HCT116 (cell line): ENCODE measurements at regions not wholly inside any gene's neighbourhood (a gene's known extent, or its start where the extent isn't known, plus 50 kb on each side); places are given as distances from the start of the nearest gene placed in this dataset.

Source experiments
- ATAC-seq: fragments of 200-7000 bp; cut with Tn5 transposase; 2 replicates; pipeline ENCODE4 v1.9.1; 2020; ENCODE audit warnings: mild to moderate bottlenecking, moderate library complexity
- BruUV-seq: library from RNA; stranded (reverse); fragments of 400-500 nt; replicated peaks from 2 replicates; lab custom pipeline; 2021; lab: Mats Ljungman, UMichigan
- CTCF ChIA-PET: fragments of 300-600 bp; sonication (Branson Sonifier 250); formaldehyde crosslinking; loops from one replicate; lab custom pipeline; 2021; ENCODE audit warnings: antibody characterized with exemption; lab: Charles Lee
- POLR2A ChIA-PET: fragments of 300-600, 350-600 bp; sonication (Branson Sonifier 250); formaldehyde crosslinking; loops from one replicate; lab custom pipeline; 2021; ENCODE audit warnings: antibody characterized with exemption; lab: Charles Lee
- RAD21 ChIA-PET, 2 experiments: fragments of 300-600 bp; sonication (Branson Sonifier 250); formaldehyde crosslinking; loops; one replicate each; lab custom pipeline; 2023; ENCODE audit warnings: low total read pairs in 2 of 2; ENCODE audit not compliant: uncharacterized antibody in 2 of 2, unreplicated experiment in 2 of 2, low non-redundant PET in 1 of 2; lab: Charles Lee
- DNase-seq: peaks from one replicate; pipeline ENCODE4 v3.0.0-alpha.2; 2010; ENCODE audit warnings: low read depth, low spot score
- H2AFZ ChIP-seq: fragments of 200-600 bp; shearing (Covaris generic), sonication (generic); 2 replicates; pipeline ENCODE4 v1.6.1; 2017; ENCODE audit warnings: low read depth, mixed run types, mixed read lengths, antibody characterized with exemption, low read length; ENCODE audit not compliant: poor library complexity, severe bottlenecking
- H3K27ac ChIP-seq: 2 replicates; pipeline ENCODE4 v1.5.1; 2012; ENCODE audit warnings: low read depth, low read length
- H3K27me3 ChIP-seq: fragments of 200-600 bp; sonication (generic); 2 replicates; pipeline ENCODE4 v1.6.1; 2016; ENCODE audit warnings: mixed run types, low read length, mixed read lengths; ENCODE audit not compliant: insufficient read depth
- H3K36me3 ChIP-seq, 2 experiments: fragments of 200-500 bp in 1 of 2; fragments of 200-600 bp in 1 of 2; sonication (Bioruptor generic) in 1 of 2; sonication (generic) in 1 of 2; 2 replicates each; pipeline versions ENCODE4 v1.5.1 to v1.6.1; 2014 to 2016; ENCODE audit warnings: low read length in 2 of 2, inconsistent platforms in 1 of 2, mixed read lengths in 1 of 2, mixed run types in 1 of 2; ENCODE audit not compliant: insufficient read depth in 2 of 2, control insufficient read depth in 1 of 2
- H3K4me1 ChIP-seq, 2 experiments: fragments of 200-600 bp in 1 of 2; sonication (generic) in 1 of 2; 2 replicates each; pipeline versions ENCODE4 v1.5.1 to v1.6.1; 2012 to 2017; ENCODE audit warnings: low read length in 2 of 2, inconsistent platforms in 1 of 2, mild to moderate bottlenecking in 1 of 2, mixed read lengths in 1 of 2, mixed run types in 1 of 2, moderate library complexity in 1 of 2; ENCODE audit not compliant: insufficient read depth in 2 of 2, control insufficient read depth in 1 of 2
- H3K4me2 ChIP-seq: fragments of 200-600 bp; sonication (generic); 2 replicates; pipeline ENCODE4 v1.6.1; 2017; ENCODE audit warnings: mixed run types, low read length, mixed read lengths
- H3K4me3 ChIP-seq, 2 experiments: fragments of 200-600 bp in 1 of 2; sonication (generic) in 1 of 2; replicated peaks in 1 of 2; 2 replicates each; pipeline ENCODE4 v1.5.1; 2011 to 2016; ENCODE audit warnings: low read length in 2 of 2, control low read depth in 1 of 2, low read depth in 1 of 2, mild to moderate bottlenecking in 1 of 2, mixed read lengths in 1 of 2, mixed run types in 1 of 2
- H3K79me2 ChIP-seq: fragments of 200-600 bp; sonication (generic); 2 replicates; pipeline ENCODE4 v1.6.1; 2017; ENCODE audit warnings: mild to moderate bottlenecking, mixed run types, low read length, moderate library complexity, mixed read lengths; ENCODE audit not compliant: insufficient read depth
- H3K9ac ChIP-seq: fragments of 200-600 bp; sonication (generic); 2 replicates; pipeline ENCODE4 v1.6.1; 2016; ENCODE audit warnings: low read length, mixed read lengths
- H3K9me2 ChIP-seq: fragments of 200-600 bp; sonication (generic), shearing (Covaris generic); 2 replicates; pipeline ENCODE4 v1.6.1; 2017; ENCODE audit warnings: mixed run types, mild to moderate bottlenecking, moderate library complexity; ENCODE audit not compliant: insufficient read depth
- H3K9me3 ChIP-seq, 2 experiments: fragments of 200-500 bp in 1 of 2; fragments of 200-600 bp in 1 of 2; sonication (Bioruptor generic) in 1 of 2; sonication (generic) in 1 of 2; 2 replicates each; pipeline ENCODE4 v1.6.1; 2014 to 2017; ENCODE audit warnings: low read length in 2 of 2, mixed read lengths in 2 of 2, inconsistent platforms in 1 of 2, low read depth in 1 of 2, mild to moderate bottlenecking in 1 of 2, mixed run types in 1 of 2, moderate library complexity in 1 of 2; ENCODE audit not compliant: control insufficient read depth in 1 of 2, insufficient read depth in 1 of 2
- H4K20me1 ChIP-seq: fragments of 200-600 bp; sonication (generic), shearing (Covaris generic); 2 replicates; pipeline ENCODE4 v1.6.1; 2017; ENCODE audit warnings: mixed run types, mild to moderate bottlenecking, moderate library complexity; ENCODE audit not compliant: insufficient read depth
- CBX3 ChIP-seq: IDR thresholded peaks from 2 replicates; pipeline ENCODE4 v1.6.1; 2012; ENCODE audit warnings: low read depth
- CEBPB ChIP-seq: IDR thresholded peaks from 2 replicates; pipeline ENCODE4 v1.6.1; 2012; ENCODE audit warnings: low read depth
- CTCF ChIP-seq, 3 experiments: fragments of 200-600 bp in 1 of 3; sonication (generic) in 1 of 3; IDR thresholded peaks in 2 of 3; conservative IDR thresholded peaks in 1 of 3; 2 replicates each; pipeline ENCODE4 v1.5.1; 2012 to 2017; ENCODE audit warnings: low read depth in 2 of 3, low read length in 2 of 3, antibody characterized with exemption in 1 of 3, borderline replicate concordance in 1 of 3, control low read depth in 1 of 3, mild to moderate bottlenecking in 1 of 3, mixed read lengths in 1 of 3, mixed run types in 1 of 3, moderate library complexity in 1 of 3; ENCODE audit not compliant: insufficient read depth in 1 of 3
- EGR1 ChIP-seq: IDR thresholded peaks from 2 replicates; pipeline ENCODE4 v1.6.1; 2012; ENCODE audit warnings: low read depth
- ELF1 ChIP-seq: IDR thresholded peaks from 2 replicates; pipeline ENCODE4 v1.6.1; 2012; ENCODE audit warnings: low read depth, borderline replicate concordance
- EZH2 ChIP-seq: fragments of 200-600 bp; sonication (generic); IDR thresholded peaks from 2 replicates; pipeline ENCODE4 v1.6.1; 2017; ENCODE audit warnings: antibody characterized with exemption, mixed run types
- JUND ChIP-seq: IDR thresholded peaks from 2 replicates; pipeline ENCODE4 v1.6.1; 2012
- POLR2AphosphoS5 ChIP-seq: IDR thresholded peaks from 2 replicates; pipeline ENCODE4 v1.6.1; 2011; ENCODE audit warnings: mild to moderate bottlenecking, low read depth, low read length, moderate library complexity
- SIN3A ChIP-seq: IDR thresholded peaks from 2 replicates; pipeline ENCODE4 v1.6.1; 2012; ENCODE audit warnings: low read depth
- SRF ChIP-seq: IDR thresholded peaks from 2 replicates; pipeline ENCODE4 v1.6.1; 2012; ENCODE audit warnings: low read depth
- YY1 ChIP-seq: IDR thresholded peaks from 2 replicates; pipeline ENCODE4 v1.6.1; 2011; ENCODE audit warnings: low read length, low read depth, moderate library complexity, mild to moderate bottlenecking; ENCODE audit not compliant: insufficient replicate concordance; ENCODE audit errors: extremely low read depth
- ZFX ChIP-seq: fragments of 450-650 bp; IDR thresholded peaks from 2 replicates; pipeline ENCODE4 v1.6.1; 2017
- ZNF274 ChIP-seq: fragments of 200-500 bp; sonication (Bioruptor generic); IDR thresholded peaks from 2 replicates; pipeline ENCODE4 v1.6.1; 2014; ENCODE audit warnings: mild to moderate bottlenecking, low read depth, low read length, inconsistent platforms
- intact Hi-C: fragments of 100-400 bp; cut with micrococcal nuclease; formaldehyde crosslinking; loops from 2 replicates; pipeline ENCODE4 v1.10.0; 2022
- TF ChIP-seq, protein P1 (sequence below): IDR thresholded peaks from 2 replicates; pipeline ENCODE4 v1.6.1; 2012; ENCODE audit warnings: low read depth
- TF ChIP-seq, protein P2 (sequence below): IDR thresholded peaks from 2 replicates; pipeline ENCODE4 v1.6.1; 2012

GRCh38 chr9:26706223-26706622 is 186.4 kb downstream of the CAAP1 start:
- H3K27ac ChIP-seq = no peak overlapping the region
- no peak for TF ChIP-seq SIN3A
- TF ChIP-seq CEBPB = no peak
- TF ChIP-seq POLR2AphosphoS5 = no peak
- no peak for TF ChIP-seq ELF1
- TF ChIP-seq, protein P1, sequence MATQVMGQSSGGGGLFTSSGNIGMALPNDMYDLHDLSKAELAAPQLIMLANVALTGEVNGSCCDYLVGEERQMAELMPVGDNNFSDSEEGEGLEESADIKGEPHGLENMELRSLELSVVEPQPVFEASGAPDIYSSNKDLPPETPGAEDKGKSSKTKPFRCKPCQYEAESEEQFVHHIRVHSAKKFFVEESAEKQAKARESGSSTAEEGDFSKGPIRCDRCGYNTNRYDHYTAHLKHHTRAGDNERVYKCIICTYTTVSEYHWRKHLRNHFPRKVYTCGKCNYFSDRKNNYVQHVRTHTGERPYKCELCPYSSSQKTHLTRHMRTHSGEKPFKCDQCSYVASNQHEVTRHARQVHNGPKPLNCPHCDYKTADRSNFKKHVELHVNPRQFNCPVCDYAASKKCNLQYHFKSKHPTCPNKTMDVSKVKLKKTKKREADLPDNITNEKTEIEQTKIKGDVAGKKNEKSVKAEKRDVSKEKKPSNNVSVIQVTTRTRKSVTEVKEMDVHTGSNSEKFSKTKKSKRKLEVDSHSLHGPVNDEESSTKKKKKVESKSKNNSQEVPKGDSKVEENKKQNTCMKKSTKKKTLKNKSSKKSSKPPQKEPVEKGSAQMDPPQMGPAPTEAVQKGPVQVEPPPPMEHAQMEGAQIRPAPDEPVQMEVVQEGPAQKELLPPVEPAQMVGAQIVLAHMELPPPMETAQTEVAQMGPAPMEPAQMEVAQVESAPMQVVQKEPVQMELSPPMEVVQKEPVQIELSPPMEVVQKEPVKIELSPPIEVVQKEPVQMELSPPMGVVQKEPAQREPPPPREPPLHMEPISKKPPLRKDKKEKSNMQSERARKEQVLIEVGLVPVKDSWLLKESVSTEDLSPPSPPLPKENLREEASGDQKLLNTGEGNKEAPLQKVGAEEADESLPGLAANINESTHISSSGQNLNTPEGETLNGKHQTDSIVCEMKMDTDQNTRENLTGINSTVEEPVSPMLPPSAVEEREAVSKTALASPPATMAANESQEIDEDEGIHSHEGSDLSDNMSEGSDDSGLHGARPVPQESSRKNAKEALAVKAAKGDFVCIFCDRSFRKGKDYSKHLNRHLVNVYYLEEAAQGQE = no peak
- no peak for TF ChIP-seq ZNF274
- no peak for TF ChIP-seq EZH2
- no peak for TF ChIP-seq SRF
- no peaks in the 10 kb centered on the region for H3K9me2 ChIP-seq
- H3K36me3 ChIP-seq = no peaks in the 10 kb centered on the region
- H3K9me3 ChIP-seq = no peaks in the 10 kb centered on the region
- H3K4me2 ChIP-seq = no peak overlapping the region
- no peaks in the 10 kb centered on the region for H3K4me1 ChIP-seq
- H3K9ac ChIP-seq = no peak overlapping the region
- RAD21 ChIA-PET = no interaction called here
- POLR2A ChIA-PET = no interaction called here
- CTCF ChIA-PET = no interaction called here
- BruUV-seq = no TSS peak
- H4K20me1 ChIP-seq = no peaks in the 10 kb centered on the region
- peaks cover 43% of the 10 kb centered on the region for H3K27me3 ChIP-seq
- no peaks in the 10 kb centered on the region for H3K79me2 ChIP-seq
- H2AFZ ChIP-seq = no peak overlapping the region
- no peak overlapping the region for H3K4me3 ChIP-seq
- intact Hi-C loops = no loop called here
- ATAC-seq = no peak
- DNase-seq = no peak

- ChIA-PET RAD21 (no interaction called here), CTCF (no interaction called here), POLR2A (no interaction called here)
- ATAC-seq (no peak), DNase-seq (no peak)
- Histone ChIP-seq H3K79me2 (no peaks in the 10 kb centered on the region), H3K4me1 (no peaks in the 10 kb centered on the region), H3K27ac (no peak overlapping the region), H3K27me3 (no peaks in the 10 kb centered on the region), H3K4me2 (no peak overlapping the region), H3K9me2 (no peaks in the 10 kb centered on the region), H3K36me3 (no peaks in the 10 kb centered on the region), H3K9me3 (no peaks in the 10 kb centered on the region), H4K20me1 (no peaks in the 10 kb centered on the region), H3K9ac (no peak overlapping the region), H2AFZ (no peak overlapping the region), H3K4me3 (no peak overlapping the region)
- intact Hi-C loops = no loop called here
- no TSS peak for BruUV-seq
- no peak for TF ChIP-seq SIN3A
- TF ChIP-seq CTCF (IDR thresholded peaks at IDR 0.05 in 2 of 3, conservative IDR thresholded peaks at IDR 0.05 in 1 of 3; ENCODE audit: borderline replicate concordance in 1 of 3, insufficient read depth in 1 of 3, low read depth in 2 of 3, low read length in 2 of 3) = no peak
- TF ChIP-seq EGR1 = no peak
- TF ChIP-seq, protein P2, sequence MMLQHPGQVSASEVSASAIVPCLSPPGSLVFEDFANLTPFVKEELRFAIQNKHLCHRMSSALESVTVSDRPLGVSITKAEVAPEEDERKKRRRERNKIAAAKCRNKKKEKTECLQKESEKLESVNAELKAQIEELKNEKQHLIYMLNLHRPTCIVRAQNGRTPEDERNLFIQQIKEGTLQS = no peak
- no peak for TF ChIP-seq CBX3
- TF ChIP-seq SRF = no peak
- no peak for TF ChIP-seq JUND
- TF ChIP-seq ZFX = no peak
- no peak for TF ChIP-seq YY1
- TF ChIP-seq CEBPB = no peak
These were observed 197.3 kb downstream of the CAAP1 start for GRCh38 chr9:26695298-26695622.
